SU-DHL-6 (cell line): ENCODE measurements at regions not wholly inside any gene's neighbourhood (a gene's known extent, or its start where the extent isn't known, plus 50 kb on each side); places are given as distances from the start of the nearest gene placed in this dataset.

Source experiments
- EZH2phosphoT487 ChIP-seq: fragments of 200-600 bp; sonication (generic), shearing (Covaris generic); conservative IDR thresholded peaks from 2 replicates; pipeline ENCODE4 v1.6.1; 2018; ENCODE audit warnings: mild to moderate bottlenecking, antibody characterized with exemption, low read length, moderate library complexity, mixed read lengths
- TF ChIP-seq, protein P1 (sequence below): fragments of 200-600 bp; sonication (generic); IDR thresholded peaks from one replicate; pipeline ENCODE4 v1.5.1; 2017; ENCODE audit warnings: antibody characterized with exemption, mild to moderate bottlenecking, low read length, moderate library complexity; ENCODE audit not compliant: insufficient read depth, poor library complexity, severe bottlenecking

DNA sequence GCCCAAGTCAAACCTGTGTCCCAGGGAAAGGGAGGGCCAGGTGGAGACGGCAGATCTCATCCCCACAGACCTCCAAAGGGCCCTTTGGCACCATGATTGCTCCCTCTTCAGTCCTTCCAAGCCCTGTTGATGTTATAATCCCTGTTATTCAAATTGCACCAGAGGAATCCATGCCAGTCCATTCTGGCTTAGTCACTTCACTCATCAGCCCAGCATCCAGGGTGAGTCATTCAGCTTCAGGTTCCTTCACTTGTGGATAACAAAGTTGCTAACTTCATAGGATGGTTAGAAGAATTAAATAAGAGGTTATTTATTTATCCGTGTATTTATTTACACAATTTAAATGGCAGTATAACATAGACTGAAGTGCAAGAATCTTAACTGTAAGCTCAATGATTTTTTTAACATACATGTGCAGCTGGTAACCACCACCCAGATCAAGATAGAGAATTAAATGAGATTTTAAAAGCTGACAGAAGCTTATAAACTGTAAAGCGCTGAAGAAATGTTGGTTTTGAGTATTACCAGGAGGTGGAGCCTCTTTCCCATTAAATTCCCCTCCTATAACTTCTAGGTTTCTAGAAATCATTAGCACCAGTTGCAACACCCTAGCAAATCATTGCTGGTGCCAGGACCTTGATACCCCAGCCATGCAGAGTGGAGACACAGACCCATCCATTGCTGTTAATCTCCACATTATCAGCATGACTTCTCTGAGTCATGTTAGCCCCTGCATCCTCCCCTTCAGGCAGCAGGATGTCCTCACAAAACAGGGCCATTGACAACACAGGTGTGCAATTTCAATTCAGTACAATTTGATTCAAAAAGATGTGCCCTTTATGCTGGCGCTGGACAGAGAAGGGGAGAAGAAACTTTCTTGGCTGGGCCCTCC, 77.4 kb downstream of the SEC61B start:
- TF ChIP-seq, protein P1, sequence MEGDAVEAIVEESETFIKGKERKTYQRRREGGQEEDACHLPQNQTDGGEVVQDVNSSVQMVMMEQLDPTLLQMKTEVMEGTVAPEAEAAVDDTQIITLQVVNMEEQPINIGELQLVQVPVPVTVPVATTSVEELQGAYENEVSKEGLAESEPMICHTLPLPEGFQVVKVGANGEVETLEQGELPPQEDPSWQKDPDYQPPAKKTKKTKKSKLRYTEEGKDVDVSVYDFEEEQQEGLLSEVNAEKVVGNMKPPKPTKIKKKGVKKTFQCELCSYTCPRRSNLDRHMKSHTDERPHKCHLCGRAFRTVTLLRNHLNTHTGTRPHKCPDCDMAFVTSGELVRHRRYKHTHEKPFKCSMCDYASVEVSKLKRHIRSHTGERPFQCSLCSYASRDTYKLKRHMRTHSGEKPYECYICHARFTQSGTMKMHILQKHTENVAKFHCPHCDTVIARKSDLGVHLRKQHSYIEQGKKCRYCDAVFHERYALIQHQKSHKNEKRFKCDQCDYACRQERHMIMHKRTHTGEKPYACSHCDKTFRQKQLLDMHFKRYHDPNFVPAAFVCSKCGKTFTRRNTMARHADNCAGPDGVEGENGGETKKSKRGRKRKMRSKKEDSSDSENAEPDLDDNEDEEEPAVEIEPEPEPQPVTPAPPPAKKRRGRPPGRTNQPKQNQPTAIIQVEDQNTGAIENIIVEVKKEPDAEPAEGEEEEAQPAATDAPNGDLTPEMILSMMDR: no peak
- TF ChIP-seq EZH2phosphoT487: no peak
